WERI-Rb-1 (cell line): ENCODE measurements at regions not wholly inside any gene's neighbourhood (a gene's known extent, or its start where the extent isn't known, plus 50 kb on each side); places are given as distances from the start of the nearest gene placed in this dataset.

Source experiments
- DNase-seq: peaks from one replicate; pipeline ENCODE4 v3.0.0-alpha.2; 2020
- H3K27ac ChIP-seq: fragments of 250-450 bp; sonication (Bioruptor Pico); 2 replicates; pipeline ENCODE4 v1.5.1; 2020; ENCODE audit warnings: mild to moderate bottlenecking, moderate library complexity
- H3K27me3 ChIP-seq: fragments of 250-450 bp; sonication (Bioruptor Pico); 2 replicates; pipeline ENCODE4 v1.5.1; 2021; ENCODE audit warnings: mild to moderate bottlenecking, low read depth, moderate library complexity; ENCODE audit not compliant: insufficient read depth, severe bottlenecking
- H3K36me3 ChIP-seq: fragments of 250-450 bp; sonication (Bioruptor Pico); 2 replicates; pipeline ENCODE4 v1.5.1; 2020; ENCODE audit warnings: mild to moderate bottlenecking, moderate library complexity
- H3K4me3 ChIP-seq: 2 replicates; pipeline ENCODE4 v1.5.1; 2011; ENCODE audit warnings: low read depth, mild to moderate bottlenecking, control low read depth, low read length
- H3K9me3 ChIP-seq: fragments of 250-450 bp; sonication (Bioruptor Pico); 2 replicates; pipeline ENCODE4 v1.5.1; 2021; ENCODE audit warnings: mild to moderate bottlenecking, moderate library complexity; ENCODE audit not compliant: severe bottlenecking
- CTCF ChIP-seq: IDR thresholded peaks from 2 replicates; pipeline ENCODE4 v1.5.1; 2011; ENCODE audit warnings: low read depth, mild to moderate bottlenecking, control low read depth, inconsistent platforms, low read length

GRCh38 chr9:79250806-79251205 is 321.0 kb upstream of the TLE4 start:
- TF ChIP-seq CTCF, result no peak
- Histone ChIP-seq H3K27ac (no peak overlapping the region), H3K9me3 (no peaks in the 10 kb centered on the region), H3K36me3 (no peaks in the 10 kb centered on the region), H3K4me3 (no peak overlapping the region), H3K27me3 (no peaks in the 10 kb centered on the region)
- no peak for DNase-seq

- no peaks in the 10 kb centered on the region for H3K36me3 ChIP-seq
- peak; percentile 73 for DNase-seq
- H3K4me3 ChIP-seq, result peak overlapping the region; percentile 31
- TF ChIP-seq CTCF, result peak; percentile 70
- peaks cover 4% of the 10 kb centered on the region for H3K27me3 ChIP-seq
- H3K27ac ChIP-seq, result peak overlapping the region; percentile 18
- H3K9me3 ChIP-seq, result no peaks in the 10 kb centered on the region
Measured at GRCh38 chr9:79254900-79255650, 316.7 kb upstream of the TLE4 start.

GRCh38 chr9:79255651-79256260 is 316.0 kb upstream of the TLE4 start:
- no peak for TF ChIP-seq CTCF
- peak overlapping the region; percentile 31 for H3K4me3 ChIP-seq
- H3K9me3 ChIP-seq, result no peaks in the 10 kb centered on the region
- no peaks in the 10 kb centered on the region for H3K36me3 ChIP-seq
- peaks cover 4% of the 10 kb centered on the region for H3K27me3 ChIP-seq
- DNase-seq, result peak; percentile 10
- H3K27ac ChIP-seq, result peak overlapping the region; percentile 18; the same call in 1 of the 2 replicates

- no peaks in the 10 kb centered on the region for H3K9me3 ChIP-seq
- peaks cover 4% of the 10 kb centered on the region for H3K27me3 ChIP-seq
- no peaks in the 10 kb centered on the region for H3K36me3 ChIP-seq
- peak overlapping the region; percentile 54 for H3K4me3 ChIP-seq
- H3K27ac ChIP-seq, result peak overlapping the region; percentile 48
- TF ChIP-seq CTCF, result no peak
- peak; percentile 90 for DNase-seq
Measured at GRCh38 chr9:79256691-79257213, 315.0 kb upstream of the TLE4 start.

- Histone ChIP-seq H3K9me3 (no peaks in the 10 kb centered on the region), H3K36me3 (no peaks in the 10 kb centered on the region), H3K27me3 (peaks cover 4% of the 10 kb centered on the region), H3K4me3 (peak overlapping the region; percentile 54), H3K27ac (peak overlapping the region; percentile 48)
- TF ChIP-seq CTCF, result no peak
- DNase-seq, result peak; percentile 59
Measured at GRCh38 chr9:79257228-79257781, 314.5 kb upstream of the TLE4 start.
